Liver (tissue), 7 donors: ENCODE measurements at regions not wholly inside any gene's neighbourhood (a gene's known extent, or its start where the extent isn't known, plus 50 kb on each side); places are given as distances from the start of the nearest gene placed in this dataset.

Experiments used
- DNase-seq: peaks from one replicate; pipeline ENCODE4 v3.0.0-alpha.2; 2017; ENCODE audit warnings: low spot score
- H3K27ac ChIP-seq, 2 donors: one replicate each; pipeline ENCODE4 v1.7.0; 2013; ENCODE audit warnings: inconsistent platforms in 2 of 2, low read length in 2 of 2, control low read depth in 1 of 2, low read depth in 1 of 2, mild to moderate bottlenecking in 1 of 2
- H3K27me3 ChIP-seq, 4 donors: one replicate each; pipeline versions ENCODE4 v1.6.1 to v1.7.0; 2013; ENCODE audit warnings: low read length in 3 of 4, inconsistent platforms in 1 of 4, mild to moderate bottlenecking in 1 of 4, moderate library complexity in 1 of 4; ENCODE audit not compliant: control insufficient read depth in 4 of 4, insufficient read depth in 4 of 4
- H3K36me3 ChIP-seq, 4 donors: one replicate each; pipeline versions ENCODE4 v1.6.1 to v1.7.0; 2013; ENCODE audit warnings: low read length in 3 of 4, mild to moderate bottlenecking in 3 of 4, low read depth in 1 of 4, moderate library complexity in 1 of 4; ENCODE audit not compliant: control insufficient read depth in 4 of 4, insufficient read depth in 3 of 4
- H3K4me1 ChIP-seq, 4 donors: one replicate each; pipeline versions ENCODE4 v1.6.1 to v1.7.0; 2013; ENCODE audit warnings: low read length in 3 of 4, mild to moderate bottlenecking in 3 of 4, moderate library complexity in 1 of 4; ENCODE audit not compliant: control insufficient read depth in 4 of 4, insufficient read depth in 4 of 4
- H3K4me3 ChIP-seq, 3 donors: one replicate each; pipeline versions ENCODE4 v1.6.1 to v1.7.0; 2013; ENCODE audit warnings: low read length in 3 of 3, control low read depth in 1 of 3, low read depth in 1 of 3, mild to moderate bottlenecking in 1 of 3
- H3K9ac ChIP-seq, 2 donors: one replicate each; pipeline ENCODE4 v1.7.0; 2013; ENCODE audit warnings: low read length in 2 of 2, mild to moderate bottlenecking in 2 of 2, moderate library complexity in 2 of 2, control low read depth in 1 of 2, low read depth in 1 of 2
- H3K9me3 ChIP-seq, 4 donors: one replicate each; pipeline versions ENCODE4 v1.6.1 to v1.7.0; 2013; ENCODE audit warnings: low read length in 3 of 4; ENCODE audit not compliant: control insufficient read depth in 4 of 4
- EGR1 ChIP-seq, 2 donors: IDR thresholded peaks; 2 replicates each; pipeline ENCODE4 v1.6.1; 2016 to 2018; ENCODE audit warnings: antibody characterized with exemption in 2 of 2, low read depth in 2 of 2
- FOXA1 ChIP-seq: IDR thresholded peaks from 2 replicates; pipeline ENCODE4 v1.6.1; 2016; ENCODE audit warnings: antibody characterized with exemption
- FOXA2 ChIP-seq: IDR thresholded peaks from 2 replicates; pipeline ENCODE4 v1.6.1; 2016; ENCODE audit warnings: antibody characterized with exemption
- GABPA ChIP-seq, 2 donors: IDR thresholded peaks in 1 of 2; conservative IDR thresholded peaks in 1 of 2; 2 replicates each; pipeline ENCODE4 v1.6.1; 2016; ENCODE audit warnings: antibody characterized with exemption in 2 of 2, mild to moderate bottlenecking in 1 of 2, moderate library complexity in 1 of 2
- HNF4A ChIP-seq, 2 donors: conservative IDR thresholded peaks; 2 replicates each; pipeline ENCODE4 v1.6.1; 2016; ENCODE audit warnings: antibody characterized with exemption in 2 of 2, mild to moderate bottlenecking in 2 of 2
- HNF4G ChIP-seq: IDR thresholded peaks from 2 replicates; pipeline ENCODE4 v1.6.1; 2016; ENCODE audit warnings: antibody characterized with exemption
- JUND ChIP-seq, 2 donors: IDR thresholded peaks; 2 replicates each; pipeline ENCODE4 v1.6.1; 2016; ENCODE audit warnings: antibody characterized with exemption in 2 of 2
- RAD21 ChIP-seq, 2 donors: IDR thresholded peaks; 2 replicates each; pipeline ENCODE4 v1.6.1; 2016; ENCODE audit warnings: antibody characterized with exemption in 2 of 2, mild to moderate bottlenecking in 2 of 2
- RXRA ChIP-seq, 2 donors: IDR thresholded peaks; 2 replicates each; pipeline ENCODE4 v1.6.1; 2017 to 2018; ENCODE audit warnings: antibody characterized with exemption in 2 of 2, mild to moderate bottlenecking in 1 of 2
- SP1 ChIP-seq: IDR thresholded peaks from 2 replicates; pipeline ENCODE4 v1.6.1; 2018; ENCODE audit warnings: antibody characterized with exemption, mild to moderate bottlenecking
- TAF1 ChIP-seq: conservative IDR thresholded peaks from 2 replicates; pipeline ENCODE4 v1.6.1; 2016; ENCODE audit warnings: antibody characterized with exemption, mild to moderate bottlenecking
- YY1 ChIP-seq: IDR thresholded peaks from 2 replicates; pipeline ENCODE4 v1.6.1; 2016; ENCODE audit warnings: antibody characterized with exemption, mild to moderate bottlenecking
- TF ChIP-seq, protein P1 (sequence below): IDR thresholded peaks from 2 replicates; pipeline ENCODE4 v1.6.1; 2016; ENCODE audit warnings: antibody characterized with exemption
- TF ChIP-seq, protein P2 (sequence below): fragments of 150-350 bp; IDR thresholded peaks from 2 replicates; pipeline ENCODE4 v1.5.1; 2017; ENCODE audit warnings: improper control_type of control experiment, low read depth, low read length; ENCODE audit not compliant: missing input control
- TF ChIP-seq, protein P3 (sequence below): IDR thresholded peaks from 2 replicates; pipeline ENCODE4 v1.6.1; 2016; ENCODE audit warnings: antibody characterized with exemption
- TF ChIP-seq, protein P4 (sequence below): IDR thresholded peaks from 2 replicates; pipeline ENCODE4 v1.6.1; 2016; ENCODE audit warnings: antibody characterized with exemption
- TF ChIP-seq, protein P5 (sequence below): IDR thresholded peaks from 2 replicates; pipeline ENCODE4 v1.6.1; 2016; ENCODE audit warnings: antibody characterized with exemption, mild to moderate bottlenecking
- donor health status: healthy.
- donor health status: healthy.
- donor health status: healthy.
- donor health status: healthy.

DNA sequence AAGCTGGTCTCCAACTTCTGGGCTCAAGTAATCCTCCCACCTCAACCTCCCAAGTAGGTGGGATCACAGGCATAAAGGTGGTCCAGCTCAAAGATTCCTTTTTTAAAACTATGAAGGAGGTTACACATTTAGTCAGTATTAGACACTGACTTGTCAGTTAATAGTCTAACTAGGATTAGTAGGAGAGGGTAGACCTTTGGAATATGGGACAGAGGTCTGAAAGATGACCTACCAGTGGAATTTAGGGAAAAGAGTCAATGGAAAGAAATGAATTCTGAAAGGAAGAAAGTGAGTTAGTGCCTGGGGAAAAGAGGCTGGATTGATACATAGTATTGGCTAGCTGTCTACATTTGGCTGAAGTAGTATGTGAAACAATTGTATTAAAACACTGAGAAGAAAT lies 220.7 kb downstream of the MZT1 start (continued):
- TF ChIP-seq, protein P1, sequence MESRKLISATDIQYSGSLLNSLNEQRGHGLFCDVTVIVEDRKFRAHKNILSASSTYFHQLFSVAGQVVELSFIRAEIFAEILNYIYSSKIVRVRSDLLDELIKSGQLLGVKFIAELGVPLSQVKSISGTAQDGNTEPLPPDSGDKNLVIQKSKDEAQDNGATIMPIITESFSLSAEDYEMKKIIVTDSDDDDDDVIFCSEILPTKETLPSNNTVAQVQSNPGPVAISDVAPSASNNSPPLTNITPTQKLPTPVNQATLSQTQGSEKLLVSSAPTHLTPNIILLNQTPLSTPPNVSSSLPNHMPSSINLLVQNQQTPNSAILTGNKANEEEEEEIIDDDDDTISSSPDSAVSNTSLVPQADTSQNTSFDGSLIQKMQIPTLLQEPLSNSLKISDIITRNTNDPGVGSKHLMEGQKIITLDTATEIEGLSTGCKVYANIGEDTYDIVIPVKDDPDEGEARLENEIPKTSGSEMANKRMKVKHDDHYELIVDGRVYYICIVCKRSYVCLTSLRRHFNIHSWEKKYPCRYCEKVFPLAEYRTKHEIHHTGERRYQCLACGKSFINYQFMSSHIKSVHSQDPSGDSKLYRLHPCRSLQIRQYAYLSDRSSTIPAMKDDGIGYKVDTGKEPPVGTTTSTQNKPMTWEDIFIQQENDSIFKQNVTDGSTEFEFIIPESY, result no peak
- TF ChIP-seq RAD21 (IDR thresholded peaks at IDR 0.05), result no peak
- peak; percentile 33 for TF ChIP-seq HNF4G

DNA sequence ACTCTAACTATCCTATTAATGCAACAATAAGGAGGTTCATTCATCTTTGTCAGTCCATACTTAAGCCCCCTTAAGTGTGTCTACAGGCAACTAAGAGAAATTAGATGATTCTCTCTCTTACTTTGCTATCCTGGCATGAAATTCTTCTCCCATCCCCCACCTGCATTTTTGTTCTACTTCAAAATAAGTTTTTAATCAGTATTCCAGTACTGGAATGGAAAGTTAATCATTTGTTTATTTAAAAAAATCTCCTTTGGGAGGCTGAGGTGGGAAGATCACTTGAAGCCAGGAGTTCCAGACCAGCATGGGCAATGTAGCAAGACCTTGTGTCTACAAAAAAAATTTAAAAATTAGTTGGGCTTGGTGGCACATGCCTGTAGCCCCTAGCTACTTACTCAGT lies 222.1 kb downstream of the MZT1 start:
- Histone ChIP-seq H3K9ac (no peak overlapping the region), H3K36me3 (no peaks in the 10 kb centered on the region), H3K4me3 (no peak overlapping the region), H3K27ac (no peak overlapping the region), H3K9me3 (no peaks in the 10 kb centered on the region), H3K27me3 (no peaks in the 10 kb centered on the region), H3K4me1 (peaks cover 0 to 8% (median 2%) of the 10 kb centered on the region in 4 donors)
- TF ChIP-seq YY1 (no peak), FOXA1 (no peak), SP1 (no peak), EGR1 (IDR thresholded peaks at IDR 0.05; ENCODE audit: low read depth in 2 of 2) (no peak), JUND (IDR thresholded peaks at IDR 0.05) (no peak), FOXA2 (no peak), RAD21 (IDR thresholded peaks at IDR 0.05) (no peak), HNF4A (conservative IDR thresholded peaks at IDR 0.05) (no peak), GABPA (IDR thresholded peaks at IDR 0.05 in 1 of 2, conservative IDR thresholded peaks at IDR 0.05 in 1 of 2) (no peak), RXRA (IDR thresholded peaks at IDR 0.05) (no peak), HNF4G (no peak), TAF1 (no peak)
- TF ChIP-seq, protein P1, result no peak
- TF ChIP-seq, protein P2, sequence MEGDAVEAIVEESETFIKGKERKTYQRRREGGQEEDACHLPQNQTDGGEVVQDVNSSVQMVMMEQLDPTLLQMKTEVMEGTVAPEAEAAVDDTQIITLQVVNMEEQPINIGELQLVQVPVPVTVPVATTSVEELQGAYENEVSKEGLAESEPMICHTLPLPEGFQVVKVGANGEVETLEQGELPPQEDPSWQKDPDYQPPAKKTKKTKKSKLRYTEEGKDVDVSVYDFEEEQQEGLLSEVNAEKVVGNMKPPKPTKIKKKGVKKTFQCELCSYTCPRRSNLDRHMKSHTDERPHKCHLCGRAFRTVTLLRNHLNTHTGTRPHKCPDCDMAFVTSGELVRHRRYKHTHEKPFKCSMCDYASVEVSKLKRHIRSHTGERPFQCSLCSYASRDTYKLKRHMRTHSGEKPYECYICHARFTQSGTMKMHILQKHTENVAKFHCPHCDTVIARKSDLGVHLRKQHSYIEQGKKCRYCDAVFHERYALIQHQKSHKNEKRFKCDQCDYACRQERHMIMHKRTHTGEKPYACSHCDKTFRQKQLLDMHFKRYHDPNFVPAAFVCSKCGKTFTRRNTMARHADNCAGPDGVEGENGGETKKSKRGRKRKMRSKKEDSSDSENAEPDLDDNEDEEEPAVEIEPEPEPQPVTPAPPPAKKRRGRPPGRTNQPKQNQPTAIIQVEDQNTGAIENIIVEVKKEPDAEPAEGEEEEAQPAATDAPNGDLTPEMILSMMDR, result no peak
- TF ChIP-seq, protein P3, sequence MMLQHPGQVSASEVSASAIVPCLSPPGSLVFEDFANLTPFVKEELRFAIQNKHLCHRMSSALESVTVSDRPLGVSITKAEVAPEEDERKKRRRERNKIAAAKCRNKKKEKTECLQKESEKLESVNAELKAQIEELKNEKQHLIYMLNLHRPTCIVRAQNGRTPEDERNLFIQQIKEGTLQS, result no peak
- TF ChIP-seq, protein P4, sequence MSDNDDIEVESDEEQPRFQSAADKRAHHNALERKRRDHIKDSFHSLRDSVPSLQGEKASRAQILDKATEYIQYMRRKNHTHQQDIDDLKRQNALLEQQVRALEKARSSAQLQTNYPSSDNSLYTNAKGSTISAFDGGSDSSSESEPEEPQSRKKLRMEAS, result no peak
- TF ChIP-seq, protein P5, sequence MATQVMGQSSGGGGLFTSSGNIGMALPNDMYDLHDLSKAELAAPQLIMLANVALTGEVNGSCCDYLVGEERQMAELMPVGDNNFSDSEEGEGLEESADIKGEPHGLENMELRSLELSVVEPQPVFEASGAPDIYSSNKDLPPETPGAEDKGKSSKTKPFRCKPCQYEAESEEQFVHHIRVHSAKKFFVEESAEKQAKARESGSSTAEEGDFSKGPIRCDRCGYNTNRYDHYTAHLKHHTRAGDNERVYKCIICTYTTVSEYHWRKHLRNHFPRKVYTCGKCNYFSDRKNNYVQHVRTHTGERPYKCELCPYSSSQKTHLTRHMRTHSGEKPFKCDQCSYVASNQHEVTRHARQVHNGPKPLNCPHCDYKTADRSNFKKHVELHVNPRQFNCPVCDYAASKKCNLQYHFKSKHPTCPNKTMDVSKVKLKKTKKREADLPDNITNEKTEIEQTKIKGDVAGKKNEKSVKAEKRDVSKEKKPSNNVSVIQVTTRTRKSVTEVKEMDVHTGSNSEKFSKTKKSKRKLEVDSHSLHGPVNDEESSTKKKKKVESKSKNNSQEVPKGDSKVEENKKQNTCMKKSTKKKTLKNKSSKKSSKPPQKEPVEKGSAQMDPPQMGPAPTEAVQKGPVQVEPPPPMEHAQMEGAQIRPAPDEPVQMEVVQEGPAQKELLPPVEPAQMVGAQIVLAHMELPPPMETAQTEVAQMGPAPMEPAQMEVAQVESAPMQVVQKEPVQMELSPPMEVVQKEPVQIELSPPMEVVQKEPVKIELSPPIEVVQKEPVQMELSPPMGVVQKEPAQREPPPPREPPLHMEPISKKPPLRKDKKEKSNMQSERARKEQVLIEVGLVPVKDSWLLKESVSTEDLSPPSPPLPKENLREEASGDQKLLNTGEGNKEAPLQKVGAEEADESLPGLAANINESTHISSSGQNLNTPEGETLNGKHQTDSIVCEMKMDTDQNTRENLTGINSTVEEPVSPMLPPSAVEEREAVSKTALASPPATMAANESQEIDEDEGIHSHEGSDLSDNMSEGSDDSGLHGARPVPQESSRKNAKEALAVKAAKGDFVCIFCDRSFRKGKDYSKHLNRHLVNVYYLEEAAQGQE, result no peak
- no peak for DNase-seq
